ENCODE measurements at regions not wholly inside any gene's neighbourhood (a gene's known extent, or its start where the extent isn't known, plus 50 kb on each side); places are given as distances from the start of the nearest gene placed in this dataset.
"Not testable (repeated sequence)": the region's sequence is repeated elsewhere in the genome, so short reads cannot be mapped to it uniquely, and the experiment has no call there.

GRCh38 chr12:124070394-124071074 is 97.5 kb downstream of the ZNF664 start:
- not testable (repeated sequence) for DNase-seq

GRCh38 chr12:124071075-124071443 is 98.0 kb downstream of the ZNF664 start:
- no peak for DNase-seq

DNA sequence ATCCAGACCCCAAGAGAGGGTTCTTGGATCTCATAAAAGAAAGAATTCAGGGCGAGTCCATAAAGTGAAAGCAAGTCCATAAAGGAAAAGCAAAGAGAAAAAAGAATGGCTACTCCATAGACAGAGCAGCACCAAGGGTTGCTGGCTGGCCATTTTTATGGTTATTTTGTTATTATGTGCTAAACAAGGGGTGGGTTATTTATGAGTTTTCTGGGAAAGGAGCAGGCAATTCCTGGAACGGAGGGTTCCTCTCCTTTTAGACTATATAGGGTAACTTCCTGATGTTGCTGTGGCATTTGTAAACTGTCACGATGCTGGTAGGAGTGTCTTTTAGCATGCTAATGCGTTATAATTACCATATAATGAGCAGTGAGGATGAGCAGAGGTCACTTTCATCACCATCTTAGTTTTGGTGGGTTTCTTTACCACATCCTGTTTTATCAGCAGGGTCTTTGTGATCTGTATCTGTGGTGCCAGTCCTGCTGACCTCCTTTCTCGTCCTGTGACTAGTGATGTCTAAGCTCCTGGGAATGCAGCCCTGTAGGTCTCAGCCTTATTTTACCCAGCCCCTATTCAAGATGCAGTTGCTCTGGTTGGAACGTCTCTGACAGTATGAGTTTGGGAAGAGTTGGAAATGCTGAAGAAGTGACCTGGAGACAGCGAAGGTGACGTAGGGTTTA is 100.5 kb downstream of the ZNF664 start:
- DNase-seq: no peak

DNA sequence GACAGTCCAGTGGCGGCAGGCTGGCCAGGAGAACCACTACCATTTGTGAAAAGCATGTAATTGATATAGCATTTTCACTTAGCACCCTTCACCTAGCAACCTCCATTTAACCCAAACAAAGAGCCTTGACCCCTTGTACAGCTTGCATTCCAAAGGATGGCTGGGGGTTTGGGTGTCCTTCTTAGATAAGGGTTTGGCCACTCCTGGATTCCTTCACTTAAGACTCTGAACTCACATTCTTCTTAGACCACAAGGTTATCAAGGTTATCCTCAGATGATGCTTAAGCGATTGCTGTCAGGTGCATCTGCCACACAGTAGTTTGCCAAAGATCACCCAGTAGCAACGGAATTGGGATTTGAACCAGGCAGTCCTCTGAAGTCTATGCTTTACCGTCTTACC is 102.8 kb downstream of the ZNF664 start:
- DNase-seq: no peak

DNA sequence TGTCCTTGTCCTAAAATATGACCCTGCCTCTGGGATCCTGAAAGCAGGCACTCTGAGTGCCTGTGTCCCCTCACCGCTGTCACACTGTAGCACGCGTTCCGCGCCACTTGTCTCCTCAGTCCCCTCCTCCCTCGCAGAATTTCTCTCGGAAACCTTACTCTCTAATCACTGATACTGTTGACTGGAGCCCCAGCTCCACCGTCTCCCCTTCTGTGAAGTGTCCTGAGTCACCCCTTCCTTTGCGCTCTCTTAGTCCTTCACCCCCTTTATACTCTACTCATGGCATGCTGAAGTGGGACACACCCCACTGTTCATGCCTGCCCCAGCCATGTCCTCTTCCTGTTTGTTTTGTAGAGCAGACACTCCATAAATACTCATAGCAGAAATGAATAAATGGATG is 104.7 kb downstream of the ZNF664 start:
- DNase-seq: no peak

DNA sequence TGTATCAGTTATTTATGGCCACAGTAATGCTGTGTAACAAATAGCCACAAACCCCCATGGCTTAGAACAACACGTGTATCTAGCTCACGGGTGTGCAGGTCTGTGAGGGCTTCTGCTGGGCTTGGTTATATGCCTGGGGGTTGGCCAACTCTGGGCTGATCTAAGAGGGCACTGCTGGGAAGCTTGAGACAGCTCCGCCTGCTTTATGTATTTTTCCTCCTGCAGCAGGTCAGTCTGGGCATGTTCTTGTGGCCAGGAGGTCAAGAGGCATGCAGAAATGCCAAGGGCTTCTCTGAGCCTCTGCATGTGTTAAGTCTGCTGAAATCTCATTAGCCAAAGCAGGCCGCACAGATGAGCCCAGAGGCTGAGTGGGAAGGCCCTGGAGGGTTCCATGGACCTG is 105.8 kb downstream of the ZNF664 start:
- no peak for DNase-seq

DNA sequence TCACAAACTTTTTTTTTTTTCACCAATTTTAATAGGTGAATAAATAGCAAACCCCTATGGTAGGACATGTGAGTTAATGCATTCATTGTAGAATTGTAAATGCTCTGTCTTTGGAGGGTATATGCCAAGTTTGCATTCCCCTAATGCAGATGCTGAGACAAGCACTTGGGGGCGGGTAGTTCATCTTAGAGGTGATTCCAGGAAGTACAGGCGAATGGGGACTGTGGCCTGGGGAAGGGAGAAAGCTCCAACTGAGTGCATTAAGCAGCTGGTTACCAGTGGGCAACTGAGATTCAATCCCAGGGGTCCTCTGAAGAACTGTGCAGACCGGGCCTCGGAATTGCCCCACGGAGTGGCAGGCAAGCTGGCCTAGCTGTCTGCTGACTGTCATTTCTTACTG is 107.6 kb downstream of the ZNF664 start:
- no peak for DNase-seq

- no peak for DNase-seq
Observed at GRCh38 chr12:124082012-124082411, 109.0 kb downstream of the ZNF664 start.

- no peak for DNase-seq
Observed at GRCh38 chr12:124082687-124083086, 109.7 kb downstream of the ZNF664 start.

DNA sequence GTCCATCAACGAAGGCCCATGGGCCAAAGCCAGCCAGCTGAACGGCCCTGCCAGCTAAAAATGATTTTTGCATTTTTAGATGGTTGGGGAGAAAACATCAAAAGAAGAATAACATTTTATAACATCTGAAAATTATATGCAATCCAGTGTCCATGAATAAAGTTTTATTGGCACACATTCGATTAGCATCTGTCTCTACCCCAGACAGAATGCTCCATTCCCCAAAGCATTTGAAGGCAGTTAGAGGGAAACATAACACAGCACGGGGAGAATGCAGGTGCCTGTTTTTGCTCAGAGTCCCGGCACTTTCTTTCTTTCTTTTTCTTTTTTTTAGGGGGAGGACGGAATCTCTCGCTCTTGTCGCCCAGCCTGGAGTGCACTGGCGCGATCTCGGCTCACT is 110.7 kb downstream of the ZNF664 start:
- DNase-seq: no peak

DNA sequence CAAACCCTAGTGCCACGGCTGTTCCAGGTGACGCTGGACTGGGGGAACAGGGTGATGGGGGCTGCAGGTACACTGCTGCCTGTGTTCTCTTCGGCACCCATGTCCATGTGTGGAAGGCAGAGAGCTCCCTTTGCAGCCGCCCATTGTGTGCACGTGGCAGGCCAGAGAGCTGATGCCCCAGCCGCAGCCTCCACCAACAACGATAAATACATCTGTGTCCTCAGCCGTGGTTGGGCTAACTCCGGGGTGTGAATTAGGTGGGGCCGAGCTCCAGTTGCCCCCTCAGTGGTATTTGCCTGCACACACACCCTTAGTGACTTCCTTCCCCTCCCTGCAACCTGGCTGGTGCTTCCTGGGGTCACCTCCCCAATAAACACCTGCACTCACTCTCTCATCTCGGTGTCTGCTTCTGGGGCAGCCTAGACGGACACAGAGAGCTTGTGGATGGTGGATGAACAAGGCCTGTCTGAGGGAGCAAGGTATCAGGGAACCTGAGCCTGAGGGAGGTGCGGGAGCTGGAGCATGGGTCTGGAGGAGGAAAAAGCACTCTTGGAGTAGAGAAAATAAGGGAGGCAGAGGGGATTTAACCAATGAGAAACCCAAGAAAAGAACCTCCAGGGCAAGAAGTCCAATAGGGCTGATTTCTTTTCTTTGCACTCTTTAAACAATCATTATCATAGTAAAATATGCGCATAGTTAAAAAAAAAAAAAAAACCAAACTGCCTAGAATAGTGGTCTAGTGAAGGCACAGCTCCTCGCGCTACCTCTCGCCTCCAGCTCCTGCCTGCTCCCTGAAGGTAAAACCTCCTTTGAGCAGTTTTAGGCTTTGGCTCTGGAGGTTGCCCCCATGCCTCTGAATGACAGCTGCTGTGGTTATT is 112.6 kb downstream of the ZNF664 start:
- no peak for DNase-seq

- no peak for DNase-seq
Observed at GRCh38 chr12:124086299-124086898, 113.4 kb downstream of the ZNF664 start.

GRCh38 chr12:124087266-124088051 is 114.4 kb downstream of the ZNF664 start:
- no peak for DNase-seq

DNA sequence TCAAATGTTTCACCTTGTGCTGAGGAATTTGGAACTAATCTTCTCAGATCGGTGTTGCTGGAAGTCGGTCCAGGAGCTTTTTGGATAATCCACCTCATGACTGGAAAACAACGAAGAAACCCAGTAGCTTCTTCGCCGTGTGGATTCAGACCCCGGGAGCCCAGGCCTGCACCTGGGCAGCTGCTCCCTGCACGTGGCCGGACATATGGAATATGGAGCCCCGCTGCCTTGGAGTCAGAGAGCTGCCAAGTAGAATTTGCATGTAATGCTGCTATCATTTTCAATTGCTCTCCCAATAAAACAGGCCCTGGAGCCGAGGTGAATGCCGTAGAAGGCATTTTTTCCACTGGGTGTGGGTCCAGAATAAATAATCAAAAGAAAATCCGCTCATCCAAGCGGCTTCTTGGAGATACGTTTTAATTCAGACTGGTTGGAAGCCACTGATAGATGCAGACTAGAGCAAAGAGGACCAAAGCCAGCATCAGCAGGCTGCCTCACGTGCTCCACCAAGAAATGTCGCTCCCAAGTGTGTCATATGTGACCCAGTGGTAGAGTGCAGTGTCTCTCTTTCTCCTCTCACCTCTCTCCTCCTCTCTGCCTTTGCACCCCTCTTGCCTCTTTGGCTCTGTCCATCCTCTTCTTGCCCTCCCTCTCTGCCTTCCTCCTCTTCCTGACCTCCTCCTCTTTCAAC is 115.3 kb downstream of the ZNF664 start:
- no peak for DNase-seq

GRCh38 chr12:124089181-124089914 is 116.3 kb downstream of the ZNF664 start:
- DNase-seq: not testable (repeated sequence)

DNA sequence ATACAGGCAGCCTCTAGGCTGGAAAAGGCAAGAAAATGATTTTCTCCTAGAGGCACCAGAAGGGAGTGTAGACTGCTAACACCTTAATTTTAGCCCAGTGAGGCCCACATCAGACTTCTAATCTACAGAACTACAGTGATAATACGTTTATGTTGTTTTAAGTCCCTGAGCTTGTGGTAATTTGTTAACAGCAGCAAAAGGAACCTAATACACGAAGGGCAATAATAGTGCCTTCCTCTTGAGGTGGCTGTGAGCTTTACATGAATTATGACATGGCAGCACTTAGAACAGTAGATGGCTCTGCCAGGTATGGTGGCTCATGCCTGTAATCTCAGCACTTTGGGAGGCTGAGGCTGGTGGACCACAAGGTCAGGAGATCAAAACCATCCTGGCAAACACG is 118.8 kb downstream of the ZNF664 start:
- DNase-seq: no peak

DNA sequence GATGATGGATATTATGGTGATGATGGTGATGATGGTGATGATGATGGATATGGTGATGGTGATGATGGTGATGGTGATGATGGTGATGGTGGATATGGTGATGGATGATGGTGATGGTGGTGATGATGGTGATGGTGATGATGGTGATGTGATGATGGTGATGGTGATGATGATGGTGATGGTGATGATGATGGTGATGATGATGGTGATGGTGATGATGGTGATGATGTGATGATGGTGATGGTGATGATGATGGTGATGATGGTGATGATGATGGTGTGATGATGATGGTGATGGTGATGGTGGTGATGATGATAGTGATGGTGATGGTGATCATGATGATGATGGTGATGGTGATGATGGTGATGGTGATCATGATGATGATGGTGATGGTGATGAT is 119.5 kb downstream of the ZNF664 start:
- DNase-seq: not testable (repeated sequence)

- DNase-seq: no peak
Observed at GRCh38 chr12:124093297-124093696, 120.3 kb downstream of the ZNF664 start.

GRCh38 chr12:124094188-124094587 is 121.2 kb downstream of the ZNF664 start:
- no peak for DNase-seq

DNA sequence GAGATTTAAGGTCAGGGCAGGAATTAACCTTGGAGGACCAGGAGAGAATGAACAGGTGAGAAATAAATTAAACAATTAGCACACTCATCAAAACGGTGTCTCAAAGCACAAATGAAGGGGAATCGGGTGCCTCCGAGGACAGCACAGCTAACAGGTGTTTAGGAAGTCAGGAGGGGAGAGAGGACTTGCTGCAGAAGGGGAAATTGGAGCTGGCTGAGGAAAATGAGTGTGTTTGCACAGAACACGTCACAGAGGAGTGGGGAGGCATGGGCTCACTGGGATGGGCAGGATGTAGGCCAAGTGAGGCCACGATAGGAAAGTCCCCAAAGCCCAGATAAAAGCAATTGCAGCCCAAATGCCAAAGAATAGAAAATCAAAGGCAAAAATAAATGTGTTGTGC is 121.7 kb downstream of the ZNF664 start:
- DNase-seq: no peak

GRCh38 chr12:124096109-124096508 is 123.1 kb downstream of the ZNF664 start:
- DNase-seq: no peak
